HCT116 (cell line): ENCODE measurements at regions not wholly inside any gene's neighbourhood (a gene's known extent, or its start where the extent isn't known, plus 50 kb on each side); places are given as distances from the start of the nearest gene placed in this dataset.

Experiments used
- ATAC-seq: fragments of 200-7000 bp; cut with Tn5 transposase; 2 replicates; pipeline ENCODE4 v1.9.1; 2020; ENCODE audit warnings: mild to moderate bottlenecking, moderate library complexity
- BruUV-seq: library from RNA; stranded (reverse); fragments of 400-500 nt; replicated peaks from 2 replicates; lab custom pipeline; 2021; lab: Mats Ljungman, UMichigan
- CTCF ChIA-PET: fragments of 300-600 bp; sonication (Branson Sonifier 250); formaldehyde crosslinking; loops from one replicate; lab custom pipeline; 2021; ENCODE audit warnings: antibody characterized with exemption; lab: Charles Lee
- POLR2A ChIA-PET: fragments of 300-600, 350-600 bp; sonication (Branson Sonifier 250); formaldehyde crosslinking; loops from one replicate; lab custom pipeline; 2021; ENCODE audit warnings: antibody characterized with exemption; lab: Charles Lee
- RAD21 ChIA-PET, 2 experiments: fragments of 300-600 bp; sonication (Branson Sonifier 250); formaldehyde crosslinking; loops; one replicate each; lab custom pipeline; 2023; ENCODE audit warnings: low total read pairs in 2 of 2; ENCODE audit not compliant: uncharacterized antibody in 2 of 2, unreplicated experiment in 2 of 2, low non-redundant PET in 1 of 2; lab: Charles Lee
- DNase-seq: peaks from one replicate; pipeline ENCODE4 v3.0.0-alpha.2; 2010; ENCODE audit warnings: low read depth, low spot score
- H2AFZ ChIP-seq: fragments of 200-600 bp; shearing (Covaris generic), sonication (generic); 2 replicates; pipeline ENCODE4 v1.6.1; 2017; ENCODE audit warnings: low read depth, mixed run types, mixed read lengths, antibody characterized with exemption, low read length; ENCODE audit not compliant: poor library complexity, severe bottlenecking
- H3K27ac ChIP-seq: 2 replicates; pipeline ENCODE4 v1.5.1; 2012; ENCODE audit warnings: low read depth, low read length
- H3K27me3 ChIP-seq: fragments of 200-600 bp; sonication (generic); 2 replicates; pipeline ENCODE4 v1.6.1; 2016; ENCODE audit warnings: mixed run types, low read length, mixed read lengths; ENCODE audit not compliant: insufficient read depth
- H3K36me3 ChIP-seq, 2 experiments: fragments of 200-500 bp in 1 of 2; fragments of 200-600 bp in 1 of 2; sonication (Bioruptor generic) in 1 of 2; sonication (generic) in 1 of 2; 2 replicates each; pipeline versions ENCODE4 v1.5.1 to v1.6.1; 2014 to 2016; ENCODE audit warnings: low read length in 2 of 2, inconsistent platforms in 1 of 2, mixed read lengths in 1 of 2, mixed run types in 1 of 2; ENCODE audit not compliant: insufficient read depth in 2 of 2, control insufficient read depth in 1 of 2
- H3K4me1 ChIP-seq, 2 experiments: fragments of 200-600 bp in 1 of 2; sonication (generic) in 1 of 2; 2 replicates each; pipeline versions ENCODE4 v1.5.1 to v1.6.1; 2012 to 2017; ENCODE audit warnings: low read length in 2 of 2, inconsistent platforms in 1 of 2, mild to moderate bottlenecking in 1 of 2, mixed read lengths in 1 of 2, mixed run types in 1 of 2, moderate library complexity in 1 of 2; ENCODE audit not compliant: insufficient read depth in 2 of 2, control insufficient read depth in 1 of 2
- H3K4me2 ChIP-seq: fragments of 200-600 bp; sonication (generic); 2 replicates; pipeline ENCODE4 v1.6.1; 2017; ENCODE audit warnings: mixed run types, low read length, mixed read lengths
- H3K4me3 ChIP-seq, 2 experiments: fragments of 200-600 bp in 1 of 2; sonication (generic) in 1 of 2; replicated peaks in 1 of 2; 2 replicates each; pipeline ENCODE4 v1.5.1; 2011 to 2016; ENCODE audit warnings: low read length in 2 of 2, control low read depth in 1 of 2, low read depth in 1 of 2, mild to moderate bottlenecking in 1 of 2, mixed read lengths in 1 of 2, mixed run types in 1 of 2
- H3K79me2 ChIP-seq: fragments of 200-600 bp; sonication (generic); 2 replicates; pipeline ENCODE4 v1.6.1; 2017; ENCODE audit warnings: mild to moderate bottlenecking, mixed run types, low read length, moderate library complexity, mixed read lengths; ENCODE audit not compliant: insufficient read depth
- H3K9ac ChIP-seq: fragments of 200-600 bp; sonication (generic); 2 replicates; pipeline ENCODE4 v1.6.1; 2016; ENCODE audit warnings: low read length, mixed read lengths
- H3K9me2 ChIP-seq: fragments of 200-600 bp; sonication (generic), shearing (Covaris generic); 2 replicates; pipeline ENCODE4 v1.6.1; 2017; ENCODE audit warnings: mixed run types, mild to moderate bottlenecking, moderate library complexity; ENCODE audit not compliant: insufficient read depth
- H3K9me3 ChIP-seq, 2 experiments: fragments of 200-500 bp in 1 of 2; fragments of 200-600 bp in 1 of 2; sonication (Bioruptor generic) in 1 of 2; sonication (generic) in 1 of 2; 2 replicates each; pipeline ENCODE4 v1.6.1; 2014 to 2017; ENCODE audit warnings: low read length in 2 of 2, mixed read lengths in 2 of 2, inconsistent platforms in 1 of 2, low read depth in 1 of 2, mild to moderate bottlenecking in 1 of 2, mixed run types in 1 of 2, moderate library complexity in 1 of 2; ENCODE audit not compliant: control insufficient read depth in 1 of 2, insufficient read depth in 1 of 2
- H4K20me1 ChIP-seq: fragments of 200-600 bp; sonication (generic), shearing (Covaris generic); 2 replicates; pipeline ENCODE4 v1.6.1; 2017; ENCODE audit warnings: mixed run types, mild to moderate bottlenecking, moderate library complexity; ENCODE audit not compliant: insufficient read depth
- CEBPB ChIP-seq: IDR thresholded peaks from 2 replicates; pipeline ENCODE4 v1.6.1; 2012; ENCODE audit warnings: low read depth
- ELF1 ChIP-seq: IDR thresholded peaks from 2 replicates; pipeline ENCODE4 v1.6.1; 2012; ENCODE audit warnings: low read depth, borderline replicate concordance
- EZH2 ChIP-seq: fragments of 200-600 bp; sonication (generic); IDR thresholded peaks from 2 replicates; pipeline ENCODE4 v1.6.1; 2017; ENCODE audit warnings: antibody characterized with exemption, mixed run types
- EZH2phosphoT487 ChIP-seq: fragments of 200-600 bp; IDR thresholded peaks from 2 replicates; pipeline ENCODE4 v1.6.1; 2018; ENCODE audit warnings: antibody characterized with exemption, borderline replicate concordance
- FOSL1 ChIP-seq: IDR thresholded peaks from 2 replicates; pipeline ENCODE4 v1.6.1; 2012; ENCODE audit warnings: low read depth
- JUND ChIP-seq: IDR thresholded peaks from 2 replicates; pipeline ENCODE4 v1.6.1; 2012
- MAX ChIP-seq: IDR thresholded peaks from 2 replicates; pipeline ENCODE4 v1.6.1; 2012
- POLR2A ChIP-seq: IDR thresholded peaks from 2 replicates; pipeline ENCODE4 v1.7.0; 2011; ENCODE audit warnings: borderline replicate concordance; ENCODE audit not compliant: insufficient read depth, insufficient read length; ENCODE audit errors: extremely low read depth
- REST ChIP-seq: IDR thresholded peaks from 2 replicates; pipeline ENCODE4 v1.6.1; 2012; ENCODE audit warnings: low read depth
- SP1 ChIP-seq: IDR thresholded peaks from 2 replicates; pipeline ENCODE4 v1.6.1; 2012; ENCODE audit warnings: low read depth
- intact Hi-C: fragments of 100-400 bp; cut with micrococcal nuclease; formaldehyde crosslinking; loops from 2 replicates; pipeline ENCODE4 v1.10.0; 2022

- no TSS peak for BruUV-seq
- H3K79me2 ChIP-seq = no peaks in the 10 kb centered on the region
- H3K4me3 ChIP-seq = no peak overlapping the region
- ChIA-PET RAD21 (no interaction called here), CTCF (no interaction called here), POLR2A (no interaction called here)
- H2AFZ ChIP-seq = no peak overlapping the region
- H3K9me3 ChIP-seq = no peaks in the 10 kb centered on the region
- H3K27ac ChIP-seq = no peak overlapping the region
- no peaks in the 10 kb centered on the region for H3K36me3 ChIP-seq
- no peaks in the 10 kb centered on the region for H4K20me1 ChIP-seq
- no peaks in the 10 kb centered on the region for H3K4me1 ChIP-seq
- H3K9me2 ChIP-seq = no peaks in the 10 kb centered on the region
- H3K4me2 ChIP-seq = no peak overlapping the region
- no peaks in the 10 kb centered on the region for H3K27me3 ChIP-seq
- intact Hi-C loops = no loop called here
- no peak for ATAC-seq
- DNase-seq = no peak
- H3K9ac ChIP-seq = no peak overlapping the region
- TF ChIP-seq POLR2A (no peak), MAX (no peak), SP1 (no peak), JUND (no peak), EZH2 (no peak), EZH2phosphoT487 (no peak)
- TF ChIP-seq, all 23 proteins: peak for 0
Measured at GRCh38 chr5:175306381-175306780, 137.6 kb downstream of the DRD1 start.

- ChIA-PET CTCF (no interaction called here), RAD21 (no interaction called here), POLR2A (no interaction called here)
- H3K27ac ChIP-seq = no peak overlapping the region
- intact Hi-C loops = no loop called here
- H3K9me2 ChIP-seq = no peaks in the 10 kb centered on the region
- H3K79me2 ChIP-seq = no peaks in the 10 kb centered on the region
- no peaks in the 10 kb centered on the region for H3K9me3 ChIP-seq
- H2AFZ ChIP-seq = no peak overlapping the region
- no peak overlapping the region for H3K9ac ChIP-seq
- DNase-seq (no peak), ATAC-seq (no peak)
- H3K4me3 ChIP-seq = no peak overlapping the region
- no peak overlapping the region for H3K4me2 ChIP-seq
- no peaks in the 10 kb centered on the region for H3K27me3 ChIP-seq
- no TSS peak for BruUV-seq
- no peaks in the 10 kb centered on the region for H4K20me1 ChIP-seq
- no peaks in the 10 kb centered on the region for H3K4me1 ChIP-seq
- H3K36me3 ChIP-seq = no peaks in the 10 kb centered on the region
- no peak for TF ChIP-seq FOSL1
- TF ChIP-seq SP1 = no peak
- TF ChIP-seq EZH2 = no peak
- no peak for TF ChIP-seq REST
- TF ChIP-seq ELF1 = no peak
- TF ChIP-seq CEBPB = no peak
Measured at GRCh38 chr5:175305251-175305650, 138.7 kb downstream of the DRD1 start.
